GM12878 (cell line): ENCODE measurements at regions not wholly inside any gene's neighbourhood (a gene's known extent, or its start where the extent isn't known, plus 50 kb on each side); places are given as distances from the start of the nearest gene placed in this dataset.

ENCODE experiments used
- ATAC-seq: fragments of 200-7000 bp; cut with Tn5 transposase; 3 replicates; pipeline ENCODE4 v1.9.1; 2020; ENCODE audit warnings: mild to moderate bottlenecking, moderate library complexity
- BruUV-seq: library from RNA; stranded (reverse); fragments of 400-500 nt; replicated peaks from 2 replicates; lab custom pipeline; 2021; lab: Mats Ljungman, UMichigan
- CTCF ChIA-PET: fragments of 300-600 bp; sonication (Branson Sonifier 250); formaldehyde crosslinking; extraction: SDS; loops from one replicate; lab custom pipeline; 2021; ENCODE audit warnings: inconsistent platforms; lab: Yijun Ruan, JAX
- POLR2A ChIA-PET: fragments of 350-600 bp; formaldehyde crosslinking; extraction: SDS; loops from one replicate; lab custom pipeline; 2021; ENCODE audit warnings: inconsistent platforms; lab: Charles Lee
- RAD21 ChIA-PET: fragments of 300-600 bp; sonication (Branson Sonifier 250); formaldehyde crosslinking; loops from one replicate; lab custom pipeline; 2023; ENCODE audit warnings: antibody characterized with exemption; ENCODE audit not compliant: unreplicated experiment; lab: Charles Lee
- SMC1A ChIA-PET: fragments of 300-600 bp; sonication (Branson Sonifier 250); formaldehyde crosslinking; loops from one replicate; lab custom pipeline; 2023; ENCODE audit not compliant: unreplicated experiment, uncharacterized antibody; lab: Charles Lee
- DNase-seq: peaks from one replicate; pipeline ENCODE4 v3.0.0-alpha.2; 2011; ENCODE audit warnings: low read depth, low spot score
- FAIRE-seq: peaks from 3 replicates; lab custom pipeline; 2011; peaks lifted over from hg19 to GRCh38; lab: Jason Lieb, UNC
- H2AFZ ChIP-seq: 2 replicates; pipeline ENCODE4 v1.6.0; 2011; ENCODE audit warnings: low read depth, low read length, control low read depth; ENCODE audit not compliant: control insufficient read depth
- H3K27ac ChIP-seq: 2 replicates; pipeline ENCODE4 v1.5.1; 2011; ENCODE audit warnings: control low read depth; ENCODE audit not compliant: control insufficient read depth, insufficient read depth
- H3K27me3 ChIP-seq, 2 experiments: replicated peaks in 1 of 2; 2 replicates each; pipeline versions ENCODE4 v1.6.0 to v1.6.1; 2011; ENCODE audit warnings: low read length in 1 of 2; ENCODE audit not compliant: control insufficient read depth in 2 of 2, insufficient read depth in 2 of 2
- H3K36me3 ChIP-seq, 2 experiments: 2 replicates each; pipeline ENCODE4 v1.5.1; 2011; ENCODE audit warnings: low read length in 1 of 2; ENCODE audit not compliant: control insufficient read depth in 2 of 2, insufficient read depth in 2 of 2
- H3K4me1 ChIP-seq: 2 replicates; pipeline ENCODE4 v1.6.1; 2011; ENCODE audit warnings: mild to moderate bottlenecking, low read length, moderate library complexity, mixed read lengths; ENCODE audit not compliant: control insufficient read depth, insufficient read depth
- H3K4me2 ChIP-seq: 2 replicates; pipeline ENCODE4 v1.6.0; 2011; ENCODE audit warnings: control low read depth; ENCODE audit not compliant: control insufficient read depth, insufficient read depth
- H3K4me3 ChIP-seq: fragments of 200-600 bp; sonication (generic); 2 replicates; pipeline ENCODE4 v1.5.1; 2016
- H3K79me2 ChIP-seq: 2 replicates; pipeline ENCODE4 v1.6.0; 2011; ENCODE audit warnings: low read length; ENCODE audit not compliant: control insufficient read depth, insufficient read depth
- H3K9ac ChIP-seq: 2 replicates; pipeline ENCODE4 v1.8.0; 2011; ENCODE audit warnings: low read length, control low read depth, mixed read lengths; ENCODE audit not compliant: control insufficient read depth, insufficient read depth
- H3K9me3 ChIP-seq: replicated peaks from 3 replicates; pipeline ENCODE4 v1.5.1; 2011; ENCODE audit warnings: mild to moderate bottlenecking, low read length; ENCODE audit not compliant: control insufficient read depth, insufficient read depth
- H4K20me1 ChIP-seq: 2 replicates; pipeline ENCODE4 v1.6.0; 2011; ENCODE audit not compliant: control insufficient read depth, insufficient read depth
- ATF7 ChIP-seq: fragments of 450-650 bp; IDR thresholded peaks from 2 replicates; pipeline ENCODE4 v1.6.1; 2016; ENCODE audit warnings: low read depth, mild to moderate bottlenecking
- EED ChIP-seq: sonication (generic); IDR thresholded peaks from 2 replicates; pipeline ENCODE4 v1.6.1; 2016; ENCODE audit warnings: antibody characterized with exemption, low read depth
- SIX5 ChIP-seq: IDR thresholded peaks from 2 replicates; pipeline ENCODE4 v1.6.1; 2011; ENCODE audit warnings: mild to moderate bottlenecking, low read depth, low read length, moderate library complexity; ENCODE audit not compliant: severe bottlenecking
- SMC3 ChIP-seq: IDR thresholded peaks from 2 replicates; pipeline ENCODE4 v1.6.1; 2011; ENCODE audit warnings: low read length, improper control_type of control experiment, borderline replicate concordance
- ZNF217 ChIP-seq: fragments of 450-650 bp; IDR thresholded peaks from 2 replicates; pipeline ENCODE4 v1.6.1; 2017; ENCODE audit warnings: antibody characterized with exemption, mild to moderate bottlenecking
- ZNF384 ChIP-seq: IDR thresholded peaks from 2 replicates; pipeline ENCODE4 v1.6.1; 2012; ENCODE audit warnings: low read depth, mild to moderate bottlenecking, low read length, improper control_type of control experiment, borderline replicate concordance
- WGBS: methylation state at CpG from one replicate; pipeline ENCODE4 v1.1.6; 2016; ENCODE audit warnings: low lambda C conversion rate; ENCODE audit not compliant: insufficient replicate concordance, insufficient coverage; ENCODE audit errors: missing lambda C conversion rate; 5-methylcytosine and 5-hydroxymethylcytosine counted together
- in situ Hi-C: fragments of 300-500 bp; cut with MboI; formaldehyde crosslinking; loops from 9 replicates; pipeline ENCODE4 v1.14.3; 2018; ENCODE audit warnings: mixed read lengths
- intact Hi-C: fragments of 100-400 bp; cut with micrococcal nuclease; formaldehyde crosslinking; loops from one replicate; pipeline ENCODE4 v1.14.2; 2022; ENCODE audit not compliant: unreplicated experiment
- TF ChIP-seq, protein P1 (sequence below): IDR thresholded peaks from 2 replicates; pipeline ENCODE4 v1.6.1; 2012; ENCODE audit warnings: low read depth, low read length, improper control_type of control experiment
- TF ChIP-seq, protein P2 (sequence below): IDR thresholded peaks from 2 replicates; pipeline ENCODE4 v1.6.1; 2011; ENCODE audit warnings: low read depth, mild to moderate bottlenecking, low read length, moderate library complexity, borderline replicate concordance; ENCODE audit errors: extremely low read depth

DNA sequence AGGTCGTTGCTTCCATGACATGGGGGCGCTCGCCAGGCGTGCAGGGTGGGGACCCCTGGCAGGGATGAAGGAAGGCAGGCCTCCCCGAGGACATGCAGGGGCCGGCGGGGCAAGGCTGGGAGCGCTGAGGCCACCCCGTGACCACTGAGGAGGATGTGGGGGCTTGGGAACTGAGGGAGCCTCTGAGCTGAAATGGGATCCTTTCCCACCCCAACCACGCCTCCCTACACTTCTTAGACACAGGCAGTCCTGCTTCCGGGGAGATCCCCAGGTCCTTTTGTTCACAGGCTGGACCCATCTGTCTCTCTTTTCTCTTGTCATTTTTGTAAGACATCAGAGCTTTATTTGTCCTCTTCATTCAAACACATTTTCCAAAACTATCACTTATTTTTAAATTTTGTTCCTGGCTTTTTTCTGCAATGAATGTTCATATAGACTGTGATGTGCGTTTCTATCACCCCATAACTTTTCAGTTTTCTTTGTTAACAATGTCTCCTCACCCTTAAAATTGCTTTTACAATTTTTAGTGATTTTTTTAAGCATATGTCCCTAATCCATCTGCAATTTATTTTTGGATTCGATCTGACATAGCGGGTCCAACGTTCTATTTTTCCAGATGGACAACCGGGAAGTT, 156.7 kb upstream of the BACE2 start:
- ChIA-PET SMC1A (no interaction called here), POLR2A (no interaction called here), CTCF (no interaction called here), RAD21 (no interaction called here)
- TF ChIP-seq, protein P1, sequence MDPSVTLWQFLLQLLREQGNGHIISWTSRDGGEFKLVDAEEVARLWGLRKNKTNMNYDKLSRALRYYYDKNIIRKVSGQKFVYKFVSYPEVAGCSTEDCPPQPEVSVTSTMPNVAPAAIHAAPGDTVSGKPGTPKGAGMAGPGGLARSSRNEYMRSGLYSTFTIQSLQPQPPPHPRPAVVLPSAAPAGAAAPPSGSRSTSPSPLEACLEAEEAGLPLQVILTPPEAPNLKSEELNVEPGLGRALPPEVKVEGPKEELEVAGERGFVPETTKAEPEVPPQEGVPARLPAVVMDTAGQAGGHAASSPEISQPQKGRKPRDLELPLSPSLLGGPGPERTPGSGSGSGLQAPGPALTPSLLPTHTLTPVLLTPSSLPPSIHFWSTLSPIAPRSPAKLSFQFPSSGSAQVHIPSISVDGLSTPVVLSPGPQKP: no peak
- TF ChIP-seq EED (no peak), SMC3 (no peak), ZNF384 (no peak), ZNF217 (no peak)
- in situ Hi-C loops: no loop called here
- intact Hi-C loops: no loop called here
- Histone ChIP-seq H3K27ac (no peak overlapping the region), H3K27me3 (no peaks in the 10 kb centered on the region), H3K36me3 (no peaks in the 10 kb centered on the region), H3K79me2 (no peaks in the 10 kb centered on the region), H3K9ac (no peak overlapping the region), H3K4me2 (no peak overlapping the region), H3K9me3 (no peaks in the 10 kb centered on the region; the same call in 2 of the 3 replicates), H3K4me3 (no peak overlapping the region), H4K20me1 (no peaks in the 10 kb centered on the region), H2AFZ (no peak overlapping the region), H3K4me1 (no peaks in the 10 kb centered on the region)
- ATAC-seq (no peak), FAIRE-seq (no peak), DNase-seq (no peak)
- BruUV-seq: no TSS peak
- WGBS: 39% methylated on average over 15 of the region's 16 CpGs

DNA sequence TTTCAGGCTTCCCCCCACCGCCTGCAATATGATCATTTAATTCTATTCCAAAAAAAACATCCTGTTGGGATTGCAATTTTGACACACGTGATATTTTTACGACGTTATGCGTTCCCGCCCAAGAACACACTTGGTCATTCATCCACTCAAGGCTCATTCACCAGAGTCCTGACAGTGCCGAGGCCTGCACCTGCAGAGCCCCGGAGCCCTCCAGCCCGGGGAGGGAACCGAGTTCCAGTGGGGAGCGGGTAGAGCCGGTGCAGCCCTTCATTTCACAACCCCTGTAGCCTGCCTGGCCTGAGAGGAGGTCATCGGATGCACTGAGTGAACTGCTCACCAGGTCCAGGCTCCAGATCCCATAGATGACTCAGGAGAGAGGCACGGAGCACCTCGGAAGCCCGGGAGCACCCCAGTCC, 156.0 kb upstream of the BACE2 start:
- H3K27me3 ChIP-seq: no peaks in the 10 kb centered on the region
- ChIA-PET SMC1A (no interaction called here), RAD21 (no interaction called here), POLR2A (no interaction called here), CTCF (no interaction called here)
- H3K4me2 ChIP-seq: no peak overlapping the region
- no peaks in the 10 kb centered on the region for H4K20me1 ChIP-seq
- intact Hi-C loops (no loop called here), in situ Hi-C loops (no loop called here)
- H3K9ac ChIP-seq: no peak overlapping the region
- H3K79me2 ChIP-seq: no peaks in the 10 kb centered on the region
- H2AFZ ChIP-seq: no peak overlapping the region
- DNase-seq (no peak), ATAC-seq (no peak), FAIRE-seq (no peak)
- BruUV-seq: no TSS peak
- no peak overlapping the region for H3K4me3 ChIP-seq
- 56% methylated on average over 16 of the region's 16 CpGs for WGBS
- no peaks in the 10 kb centered on the region for H3K4me1 ChIP-seq
- no peaks in the 10 kb centered on the region for H3K36me3 ChIP-seq
- H3K27ac ChIP-seq: no peak overlapping the region
- no peak for TF ChIP-seq SIX5
- TF ChIP-seq, protein P2, sequence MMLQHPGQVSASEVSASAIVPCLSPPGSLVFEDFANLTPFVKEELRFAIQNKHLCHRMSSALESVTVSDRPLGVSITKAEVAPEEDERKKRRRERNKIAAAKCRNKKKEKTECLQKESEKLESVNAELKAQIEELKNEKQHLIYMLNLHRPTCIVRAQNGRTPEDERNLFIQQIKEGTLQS: no peak
- no peak for TF ChIP-seq ATF7
- H3K9me3 ChIP-seq: no peaks in the 10 kb centered on the region; the same call in 2 of the 3 replicates
